Left ventricle myocardium inferior (tissue), 1 donor: ENCODE measurements at regions not wholly inside any gene's neighbourhood (a gene's known extent, or its start where the extent isn't known, plus 50 kb on each side); places are given as distances from the start of the nearest gene placed in this dataset.

Experiments used
- DNase-seq: peaks from one replicate; pipeline ENCODE4 v3.0.0-alpha.2; 2020
- H3K27ac ChIP-seq: fragments of 200-600 bp; replicated peaks from 2 replicates; pipeline ENCODE4 v1.8.0; 2021
- H3K27me3 ChIP-seq: fragments of 200-600 bp; 2 replicates; pipeline ENCODE4 v1.8.0; 2021; ENCODE audit warnings: low read depth
- H3K36me3 ChIP-seq: fragments of 200-600 bp; 2 replicates; pipeline ENCODE4 v1.8.0; 2021
- H3K4me1 ChIP-seq: fragments of 200-600 bp; 2 replicates; pipeline ENCODE4 v1.8.0; 2021
- H3K4me3 ChIP-seq: fragments of 200-600 bp; 2 replicates; pipeline ENCODE4 v1.8.0; 2021; ENCODE audit warnings: mild to moderate bottlenecking, moderate library complexity
- H3K9me3 ChIP-seq: fragments of 200-600 bp; replicated peaks from 2 replicates; pipeline ENCODE4 v1.8.0; 2021
- CTCF ChIP-seq: fragments of 200-600 bp; IDR thresholded peaks from 2 replicates; pipeline ENCODE4 v1.8.0; 2021; ENCODE audit warnings: antibody characterized with exemption, mild to moderate bottlenecking, borderline replicate concordance
- intact Hi-C: fragments of 100-400 bp; cut with micrococcal nuclease; formaldehyde crosslinking; loops from one replicate; pipeline ENCODE4 v1.11.0; 2022
- donor health status: DM: no; HTN: yes; CAD: no; lungs with severe emphysema.

GRCh38 chr9:81214975-81215374 is 474.4 kb downstream of the TLE1 start:
- H3K4me3 ChIP-seq, result no peak overlapping the region
- no peaks in the 10 kb centered on the region for H3K27me3 ChIP-seq
- H3K36me3 ChIP-seq, result no peaks in the 10 kb centered on the region
- H3K9me3 ChIP-seq, result peaks cover 19% of the 10 kb centered on the region
- no peaks in the 10 kb centered on the region for H3K4me1 ChIP-seq
- no peak for DNase-seq
- no peak overlapping the region for H3K27ac ChIP-seq
- intact Hi-C loops, result no loop called here
- TF ChIP-seq CTCF, result no peak

- Histone ChIP-seq H3K27me3 (no peaks in the 10 kb centered on the region), H3K27ac (no peak overlapping the region), H3K4me1 (no peaks in the 10 kb centered on the region), H3K9me3 (peaks cover 21% of the 10 kb centered on the region), H3K36me3 (no peaks in the 10 kb centered on the region), H3K4me3 (no peak overlapping the region)
- intact Hi-C loops, result no loop called here
- TF ChIP-seq CTCF, result no peak
- DNase-seq, result no peak
Observed at GRCh38 chr9:81213456-81213855, 475.9 kb downstream of the TLE1 start.

DNA sequence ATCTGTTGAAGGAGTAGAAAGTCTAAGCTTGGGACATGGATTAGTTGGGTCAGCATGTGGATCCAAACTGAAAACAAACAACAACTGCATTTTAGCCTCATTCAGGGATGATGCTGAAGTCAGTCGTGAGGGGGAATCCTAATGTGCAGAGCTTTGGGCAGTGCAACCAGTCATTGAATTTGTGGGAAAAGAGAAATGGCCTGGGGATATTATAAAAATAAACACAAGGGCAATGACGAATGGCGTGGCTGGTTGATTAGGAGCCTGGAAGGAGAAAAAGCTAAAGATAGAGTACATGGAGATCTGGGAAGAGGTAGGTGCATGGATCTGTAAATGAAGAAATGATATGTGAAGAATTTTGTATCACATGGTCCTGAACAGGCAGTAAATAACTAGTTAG is 477.6 kb downstream of the TLE1 start:
- H3K36me3 ChIP-seq, result no peaks in the 10 kb centered on the region
- DNase-seq, result no peak
- H3K4me1 ChIP-seq, result no peaks in the 10 kb centered on the region
- TF ChIP-seq CTCF, result no peak
- no peaks in the 10 kb centered on the region for H3K27me3 ChIP-seq
- intact Hi-C loops, result no loop called here
- H3K4me3 ChIP-seq, result no peak overlapping the region
- H3K9me3 ChIP-seq, result peaks cover 9% of the 10 kb centered on the region
- H3K27ac ChIP-seq, result no peak overlapping the region

DNA sequence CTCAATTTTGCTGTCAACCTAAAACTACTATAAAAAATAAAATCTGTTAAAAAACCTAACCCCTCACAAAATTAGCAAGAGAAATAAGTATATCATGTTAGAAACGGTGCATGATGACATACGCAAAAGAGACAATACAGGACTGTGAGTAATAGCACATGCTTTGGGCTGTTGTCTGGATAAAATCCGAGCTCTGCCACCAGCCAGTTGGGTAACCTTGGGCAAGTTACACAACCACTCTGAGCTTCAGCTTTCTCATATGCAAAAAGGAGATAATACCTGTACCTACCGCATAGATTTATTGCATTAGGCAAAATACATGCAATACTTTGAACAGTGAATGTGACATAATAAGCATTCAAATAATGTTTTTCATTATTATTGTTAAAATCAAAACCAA is 481.7 kb downstream of the TLE1 start:
- Histone ChIP-seq H3K9me3 (peaks cover 8% of the 10 kb centered on the region), H3K27ac (no peak overlapping the region), H3K4me3 (no peak overlapping the region), H3K27me3 (no peaks in the 10 kb centered on the region), H3K36me3 (no peaks in the 10 kb centered on the region), H3K4me1 (no peaks in the 10 kb centered on the region)
- no peak for TF ChIP-seq CTCF
- intact Hi-C loops, result no loop called here
- no peak for DNase-seq

DNA sequence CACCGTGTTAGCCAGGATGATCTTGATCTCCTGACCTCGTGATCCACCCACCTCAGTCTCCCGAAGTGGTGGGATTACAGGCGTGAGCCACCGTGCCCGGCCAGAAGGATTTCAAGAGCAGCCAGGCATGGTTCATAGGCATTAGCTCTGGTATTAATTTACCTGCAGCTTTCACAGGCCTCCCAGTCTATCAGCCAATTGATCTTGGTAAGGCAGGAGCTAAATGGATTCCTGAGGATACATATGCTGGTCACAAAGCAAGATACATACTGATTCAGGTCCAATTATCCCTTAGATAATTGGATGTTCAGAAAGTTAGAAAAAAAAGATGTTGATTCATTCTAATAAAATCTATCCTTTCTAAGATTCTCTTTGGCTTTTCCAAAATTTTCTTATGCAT is 487.1 kb downstream of the TLE1 start:
- no peak overlapping the region for H3K4me3 ChIP-seq
- H3K4me1 ChIP-seq, result no peaks in the 10 kb centered on the region
- no peaks in the 10 kb centered on the region for H3K27me3 ChIP-seq
- intact Hi-C loops, result no loop called here
- no peaks in the 10 kb centered on the region for H3K36me3 ChIP-seq
- H3K27ac ChIP-seq, result no peak overlapping the region
- no peak for DNase-seq
- TF ChIP-seq CTCF, result no peak
- H3K9me3 ChIP-seq, result peaks cover 3% of the 10 kb centered on the region

GRCh38 chr9:81195206-81195605 is 494.1 kb downstream of the TLE1 start:
- no peak for TF ChIP-seq CTCF
- no peaks in the 10 kb centered on the region for H3K27me3 ChIP-seq
- no peak overlapping the region for H3K27ac ChIP-seq
- no peaks in the 10 kb centered on the region for H3K36me3 ChIP-seq
- no peak overlapping the region for H3K4me3 ChIP-seq
- no peaks in the 10 kb centered on the region for H3K4me1 ChIP-seq
- no peak for DNase-seq
- peaks cover 6% of the 10 kb centered on the region for H3K9me3 ChIP-seq
- intact Hi-C loops, result no loop called here
